GM23338 (cell line): ENCODE measurements at regions not wholly inside any gene's neighbourhood (a gene's known extent, or its start where the extent isn't known, plus 50 kb on each side); places are given as distances from the start of the nearest gene placed in this dataset.

Experiments
- ATAC-seq: fragments of 200-7000 bp; cut with Tn5 transposase; 3 replicates; pipeline ENCODE4 v1.9.1; 2020
- DNase-seq: peaks from one replicate; pipeline ENCODE4 v3.0.0-alpha.2; 2015; ENCODE audit warnings: low spot score
- H2AFZ ChIP-seq: fragments of 200-600 bp; sonication (generic); 2 replicates; pipeline ENCODE4 v1.8.0; 2016; ENCODE audit warnings: antibody characterized with exemption, mild to moderate bottlenecking, moderate library complexity
- H3F3A ChIP-seq: fragments of 200-600 bp; sonication (generic); replicated peaks from 2 replicates; pipeline ENCODE4 v1.8.0; 2017; ENCODE audit warnings: antibody characterized with exemption, mixed run types, low read depth
- H3K27ac ChIP-seq: fragments of 200-600 bp; sonication (generic); 2 replicates; pipeline ENCODE4 v1.6.1; 2016; ENCODE audit warnings: low read depth
- H3K27me3 ChIP-seq: fragments of 200-600 bp; sonication (generic); 2 replicates; pipeline ENCODE4 v1.8.0; 2016; ENCODE audit warnings: mild to moderate bottlenecking, mixed run types, moderate library complexity; ENCODE audit not compliant: insufficient read depth
- H3K36me3 ChIP-seq: fragments of 200-600 bp; sonication (generic); 2 replicates; pipeline ENCODE4 v1.8.0; 2016; ENCODE audit warnings: mild to moderate bottlenecking; ENCODE audit not compliant: insufficient read depth
- H3K4me1 ChIP-seq: fragments of 200-600 bp; sonication (generic); 2 replicates; pipeline ENCODE4 v1.8.0; 2016; ENCODE audit warnings: mild to moderate bottlenecking, moderate library complexity; ENCODE audit not compliant: insufficient read depth
- H3K4me2 ChIP-seq: fragments of 200-600 bp; sonication (generic); 2 replicates; pipeline ENCODE4 v1.7.1; 2017; ENCODE audit warnings: mixed run types
- H3K4me3 ChIP-seq: fragments of 200-600 bp; sonication (generic); 2 replicates; pipeline ENCODE4 v1.6.1; 2016; ENCODE audit warnings: mixed run types
- H3K79me2 ChIP-seq: fragments of 200-600 bp; sonication (generic); replicated peaks from 2 replicates; pipeline ENCODE4 v1.8.0; 2017; ENCODE audit warnings: mild to moderate bottlenecking; ENCODE audit not compliant: insufficient read depth
- H3K9me2 ChIP-seq: fragments of 200-600 bp; sonication (generic); 2 replicates; pipeline ENCODE4 v1.8.0; 2017; ENCODE audit not compliant: insufficient read depth
- H4K20me1 ChIP-seq: fragments of 200-600 bp; sonication (generic); replicated peaks from 2 replicates; pipeline ENCODE4 v1.8.0; 2017; ENCODE audit warnings: mild to moderate bottlenecking; ENCODE audit not compliant: insufficient read depth
- H3K27ac Mint-ChIP-seq: 2 replicates; pipeline ENCODE4 v1.8.0; 2020; ENCODE audit warnings: inconsistent platforms, mild to moderate bottlenecking, moderate library complexity, mixed read lengths
- H3K27me3 Mint-ChIP-seq: 3 replicates; pipeline ENCODE4 v1.8.0; 2022; ENCODE audit warnings: low read depth, mild to moderate bottlenecking, moderate library complexity, mixed read lengths, inconsistent platforms; ENCODE audit not compliant: insufficient read depth, poor library complexity
- H3K36me3 Mint-ChIP-seq: 3 replicates; pipeline ENCODE4 v1.8.0; 2021; ENCODE audit warnings: low read depth, mild to moderate bottlenecking, inconsistent platforms, moderate library complexity, mixed read lengths
- H3K4me1 Mint-ChIP-seq: 3 replicates; pipeline ENCODE4 v1.8.0; 2020; ENCODE audit warnings: mild to moderate bottlenecking, inconsistent platforms, mixed read lengths
- H3K4me3 Mint-ChIP-seq: 3 replicates; pipeline ENCODE4 v1.8.0; 2021; ENCODE audit warnings: moderate library complexity, mild to moderate bottlenecking, inconsistent platforms, mixed read lengths
- H3K9me3 Mint-ChIP-seq: 3 replicates; pipeline ENCODE4 v1.8.0; 2020; ENCODE audit warnings: moderate library complexity, mild to moderate bottlenecking, inconsistent platforms, mixed read lengths
- ETS1 ChIP-seq: IDR thresholded peaks from 2 replicates; pipeline ENCODE4 v1.6.1; 2016; ENCODE audit warnings: antibody characterized with exemption
- EZH2 ChIP-seq: fragments of 200-600 bp; sonication (generic); IDR thresholded peaks from one replicate; pipeline ENCODE4 v1.8.0; 2017; ENCODE audit warnings: antibody characterized with exemption, mild to moderate bottlenecking, low read depth; ENCODE audit not compliant: unreplicated experiment
- EZH2phosphoT487 ChIP-seq: fragments of 200-600 bp; sonication (generic); IDR thresholded peaks from one replicate; pipeline ENCODE4 v1.8.1; 2018; ENCODE audit warnings: antibody characterized with exemption; ENCODE audit not compliant: unreplicated experiment
- POLR2AphosphoS5 ChIP-seq: IDR thresholded peaks from 2 replicates; pipeline ENCODE4 v1.6.1; 2016; ENCODE audit warnings: antibody characterized with exemption, low read depth
- REST ChIP-seq: IDR thresholded peaks from one replicate; pipeline ENCODE4 v1.6.1; 2018; ENCODE audit warnings: antibody characterized with exemption; ENCODE audit not compliant: unreplicated experiment
- STAT1 ChIP-seq: IDR thresholded peaks from one replicate; pipeline ENCODE4 v1.6.1; 2016; ENCODE audit warnings: antibody characterized with exemption; ENCODE audit not compliant: unreplicated experiment
- ZNF114 ChIP-seq: fragments of 250-450 bp; sonication (Bioruptor Pico); IDR thresholded peaks from 2 replicates; pipeline ENCODE4 v1.5.0; 2020; ENCODE audit warnings: mild to moderate bottlenecking, moderate library complexity
- ZNF331 ChIP-seq: fragments of 250-450 bp; sonication (Bioruptor Pico); IDR thresholded peaks from 2 replicates; pipeline ENCODE4 v1.5.0; 2020; ENCODE audit warnings: low read depth, mild to moderate bottlenecking, moderate library complexity
- ZNF462 ChIP-seq: fragments of 250-450 bp; sonication (Bioruptor Pico); IDR thresholded peaks from 2 replicates; pipeline ENCODE4 v1.5.0; 2020; ENCODE audit warnings: mild to moderate bottlenecking, moderate library complexity

- TF ChIP-seq ETS1, result no peak
- TF ChIP-seq ZNF114, result no peak
- no peak for TF ChIP-seq EZH2
- TF ChIP-seq EZH2phosphoT487, result no peak
- TF ChIP-seq REST, result no peak
- no peak for TF ChIP-seq ZNF331 (CRISPR knock-in tag)
Measured at GRCh38 chr10:71077796-71078453, 134.4 kb upstream of the UNC5B start (continued).

GRCh38 chr10:71078454-71079145, 133.8 kb upstream of the UNC5B start:
- H3K27me3 Mint-ChIP-seq, result peaks cover 2% of the 10 kb centered on the region
- TF ChIP-seq ZNF331 (CRISPR knock-in tag) (no peak), ETS1 (no peak), STAT1 (no peak), POLR2AphosphoS5 (no peak), ZNF462 (CRISPR knock-in tag) (no peak), EZH2 (no peak)

More at GRCh38 chr10:71078454-71079145, 133.8 kb upstream of the UNC5B start:
- Histone ChIP-seq H3K4me2 (no peak overlapping the region), H3K27ac (no peak overlapping the region), H3K4me3 (no peak overlapping the region), H2AFZ (no peak overlapping the region), H3K4me1 (no peaks in the 10 kb centered on the region), H3F3A (no peaks in the 10 kb centered on the region), H3K79me2 (no peaks in the 10 kb centered on the region), H4K20me1 (no peaks in the 10 kb centered on the region), H3K9me2 (no peaks in the 10 kb centered on the region), H3K27me3 (no peaks in the 10 kb centered on the region), H3K36me3 (no peaks in the 10 kb centered on the region)
- Mint-ChIP-seq H3K4me3 (no peak overlapping the region), H3K36me3 (no peaks in the 10 kb centered on the region; the same call in 2 of the 3 replicates), H3K27ac (no peak overlapping the region), H3K9me3 (no peaks in the 10 kb centered on the region; the same call in 2 of the 3 replicates), H3K4me1 (peaks cover 27% of the 10 kb centered on the region)
- ATAC-seq (no peak), DNase-seq (no peak)
